Renal cortical epithelial cell (primary cell): ENCODE measurements at regions not wholly inside any gene's neighbourhood (a gene's known extent, or its start where the extent isn't known, plus 50 kb on each side); places are given as distances from the start of the nearest gene placed in this dataset.
"Not testable (repeated sequence)": the region's sequence is repeated elsewhere in the genome, so short reads cannot be mapped to it uniquely, and the experiment has no call there.

Source experiments
- DNase-seq: peaks from one replicate; pipeline ENCODE4 v3.0.0-alpha.2; 2011; ENCODE audit warnings: low read depth

DNA sequence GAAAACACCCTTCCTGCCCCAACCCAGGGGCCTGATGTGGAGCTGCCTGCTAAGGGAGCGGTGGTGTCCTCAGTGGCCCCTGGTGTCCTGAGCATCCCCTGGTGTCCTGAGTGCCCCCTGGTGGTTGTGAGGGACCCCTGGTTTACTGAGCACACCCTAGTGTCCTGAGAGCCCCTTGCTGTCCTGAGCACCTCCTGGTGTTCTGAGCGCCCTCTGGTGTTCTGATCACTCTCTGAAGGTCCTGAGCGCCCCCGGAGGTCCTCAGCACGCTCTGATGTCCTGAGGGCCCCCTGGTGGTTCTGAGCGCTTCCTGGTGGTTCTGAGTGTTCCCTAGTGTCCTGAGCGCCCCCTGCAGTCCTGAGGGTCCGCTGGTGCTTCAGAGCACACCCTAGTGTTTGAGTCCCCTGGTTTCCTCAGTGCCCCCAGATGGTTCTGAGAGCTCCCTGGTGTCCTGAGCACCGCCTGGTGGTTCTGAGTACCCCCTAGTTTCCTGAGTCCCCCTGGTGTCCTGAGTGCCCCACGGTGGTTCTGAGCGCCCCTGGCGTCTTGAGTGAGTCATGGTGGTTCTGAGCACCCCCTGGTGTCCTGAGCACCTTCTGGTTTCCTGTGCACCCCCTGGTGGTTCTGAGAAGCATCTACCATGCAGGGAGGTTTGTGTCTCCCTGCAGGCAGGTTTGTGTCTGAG, 1004.2 kb downstream of the TMEM121 start:
- DNase-seq: no peak

DNA sequence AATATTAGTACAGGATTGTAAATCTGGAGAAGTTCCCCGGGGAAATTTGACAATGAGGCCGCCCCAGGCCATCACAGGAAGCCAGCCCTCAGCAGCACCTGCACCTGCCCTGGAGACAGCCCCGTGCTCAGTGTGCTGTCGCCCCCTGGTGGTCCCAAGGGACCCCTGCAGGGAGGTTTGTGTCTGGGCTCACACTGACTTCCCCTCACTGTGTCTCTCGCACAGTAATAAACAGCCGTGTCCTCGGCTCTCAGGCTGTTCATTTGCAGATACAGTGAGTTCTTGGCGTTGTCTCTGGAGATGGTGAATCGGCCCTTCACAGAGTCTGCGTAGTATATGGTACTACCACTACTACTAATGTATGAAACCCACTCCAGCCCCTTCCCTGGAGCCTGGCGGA, 1011.2 kb downstream of the TMEM121 start:
- not testable (repeated sequence) for DNase-seq

DNA sequence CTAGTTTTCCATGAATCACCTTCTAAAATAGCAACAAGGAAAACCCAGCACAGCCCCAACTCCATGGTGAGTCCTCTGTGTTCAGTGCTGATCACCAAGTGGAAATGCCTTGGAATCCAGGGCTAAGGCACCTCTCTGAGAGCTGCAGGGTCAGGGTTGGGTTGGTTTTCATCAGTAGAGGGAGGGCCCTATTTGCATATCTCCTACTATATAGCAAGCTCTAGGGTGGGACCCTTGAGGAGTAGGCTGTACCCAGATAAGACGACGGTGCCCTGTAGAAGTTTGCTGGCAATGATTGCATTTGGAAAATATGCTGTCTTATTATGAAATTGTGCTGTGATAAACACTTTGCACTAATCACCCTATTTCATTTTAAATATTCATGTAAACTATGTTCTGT, 1011.8 kb downstream of the TMEM121 start:
- no peak for DNase-seq

DNA sequence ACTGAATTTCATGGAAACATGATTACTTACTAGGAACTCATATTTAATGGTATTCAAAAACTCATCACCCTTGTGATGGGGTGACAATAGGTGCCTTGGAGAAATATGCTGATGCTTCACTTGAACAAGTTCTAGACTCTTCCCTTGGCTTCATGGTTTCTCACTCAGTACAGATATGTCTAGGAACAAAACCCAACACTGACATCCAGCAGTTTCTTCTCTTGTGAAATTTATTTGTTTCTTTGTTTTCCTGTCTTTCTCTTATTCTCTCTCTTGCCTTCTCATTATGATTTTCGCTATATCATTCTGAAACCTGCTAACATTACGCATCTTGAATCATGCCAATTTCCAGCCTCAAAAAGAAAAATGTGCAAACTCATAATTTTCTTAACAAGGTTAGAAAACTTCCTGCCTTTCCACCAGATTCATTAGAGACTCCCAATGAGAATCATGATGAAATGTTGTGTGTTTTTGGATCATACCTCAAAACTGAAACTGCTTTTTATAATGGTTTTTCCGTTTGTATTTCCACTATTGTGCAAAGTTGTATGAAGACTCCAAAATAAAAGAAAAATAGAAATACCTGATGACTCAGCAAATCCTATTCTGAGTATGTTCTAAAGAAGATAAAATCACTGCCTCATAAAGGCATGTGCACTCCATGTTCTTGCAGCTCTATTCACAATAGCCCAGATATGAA, 1021.5 kb downstream of the TMEM121 start:
- DNase-seq: no peak

DNA sequence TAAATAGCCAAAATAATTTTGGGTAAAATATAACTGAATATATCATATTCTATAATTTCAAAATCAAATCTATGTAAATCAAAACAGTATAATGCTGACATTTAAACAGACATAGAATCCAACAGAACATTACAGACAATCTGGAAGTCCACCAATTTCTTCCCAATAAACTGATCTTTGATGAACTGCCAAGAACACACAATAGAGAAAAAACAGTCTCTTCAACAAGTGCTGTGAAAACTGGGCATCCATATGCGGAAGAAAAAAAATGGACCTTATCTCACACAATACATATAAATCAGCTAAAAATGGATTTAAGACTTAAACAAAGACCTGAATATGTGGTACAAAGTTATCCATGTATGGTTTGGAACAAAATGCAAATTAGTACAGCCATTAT, 1022.7 kb downstream of the TMEM121 start:
- no peak for DNase-seq

DNA sequence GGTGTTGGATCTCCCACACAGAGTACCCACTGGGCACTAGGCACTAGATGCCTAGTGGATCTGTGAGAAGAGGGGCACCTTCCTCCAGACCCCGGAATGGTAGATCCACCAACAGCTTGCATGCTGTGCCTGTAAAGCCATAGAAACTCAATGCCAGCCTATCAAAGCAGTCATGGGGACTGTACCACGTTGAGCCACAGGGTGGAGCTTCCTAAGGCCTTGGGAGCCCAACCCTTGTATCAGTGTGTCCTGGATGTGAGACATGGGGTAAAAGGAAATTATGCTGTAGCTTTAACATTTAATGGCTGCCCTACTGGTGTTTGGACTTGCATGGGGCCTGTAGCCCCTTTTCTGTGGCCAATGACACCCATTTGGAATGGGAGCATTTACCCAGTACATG, 1024.9 kb downstream of the TMEM121 start:
- DNase-seq: no peak

DNA sequence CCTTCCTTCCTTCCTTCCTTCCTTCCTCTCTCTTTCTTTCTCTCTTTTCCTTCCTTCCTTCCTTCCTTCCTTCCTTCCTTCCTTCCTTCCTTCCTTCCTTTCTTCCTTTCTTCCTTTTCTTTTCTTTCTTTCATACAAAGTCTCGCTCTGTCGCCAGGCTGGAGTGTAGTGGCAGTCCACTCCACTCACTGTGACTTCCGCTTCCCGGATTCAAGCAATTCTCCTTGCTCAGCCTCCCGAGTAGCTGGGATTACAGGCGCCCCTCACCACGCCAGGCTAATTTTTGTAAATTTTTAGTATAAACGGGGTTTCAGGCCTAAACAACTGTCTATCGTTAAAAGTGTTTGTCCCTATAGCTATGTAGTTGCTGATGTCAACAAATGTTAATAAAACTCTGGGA, 1029.8 kb downstream of the TMEM121 start:
- not testable (repeated sequence) for DNase-seq

DNA sequence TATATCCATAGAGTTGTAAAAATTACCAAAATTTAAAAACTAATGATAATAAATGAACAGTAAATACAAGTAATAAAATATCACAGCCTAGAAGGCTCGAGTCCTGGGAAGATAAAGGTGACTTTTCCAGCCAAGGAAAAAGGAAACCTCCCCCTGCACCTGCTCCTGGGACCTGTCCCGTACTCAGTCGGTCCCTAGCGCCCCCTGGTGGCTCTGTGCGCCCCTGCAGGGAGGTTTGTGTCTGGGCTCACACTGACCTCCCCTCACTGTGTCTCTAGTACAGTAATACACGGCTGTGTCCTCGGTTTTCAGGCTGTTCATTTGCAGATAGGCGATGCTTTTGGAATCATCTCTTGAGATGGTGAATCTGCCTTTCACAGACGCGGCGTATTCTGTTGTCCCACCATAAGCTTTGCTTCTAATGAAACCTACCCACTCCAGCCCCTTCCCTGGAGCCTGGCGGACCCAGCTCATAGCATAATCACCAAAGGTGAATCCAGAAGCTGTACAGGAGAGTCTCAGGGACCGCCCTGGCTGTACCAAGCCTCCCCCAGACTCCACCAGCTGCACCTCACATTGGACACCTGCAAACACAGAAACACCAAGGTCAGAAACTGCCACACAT, 1030.4 kb downstream of the TMEM121 start:
- no peak for DNase-seq

DNA sequence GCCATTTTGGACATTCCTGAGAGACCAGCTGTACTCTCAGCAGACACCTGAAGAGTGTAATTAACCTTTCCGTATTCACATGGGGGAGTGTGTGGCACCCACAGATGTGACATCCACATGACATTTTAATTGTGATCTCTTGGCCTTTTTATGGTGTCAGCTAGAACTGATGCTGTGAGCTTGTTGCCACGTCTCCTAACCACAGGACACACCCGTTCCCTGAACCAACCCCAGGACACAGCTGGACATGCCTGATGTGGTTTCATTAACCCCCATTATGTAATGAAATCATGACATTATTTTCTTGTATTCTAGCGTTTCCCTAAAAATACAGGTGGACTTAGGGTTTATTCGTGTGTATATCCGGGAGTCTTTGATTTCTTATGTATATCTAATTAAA, 1036.1 kb downstream of the TMEM121 start:
- no peak for DNase-seq

DNA sequence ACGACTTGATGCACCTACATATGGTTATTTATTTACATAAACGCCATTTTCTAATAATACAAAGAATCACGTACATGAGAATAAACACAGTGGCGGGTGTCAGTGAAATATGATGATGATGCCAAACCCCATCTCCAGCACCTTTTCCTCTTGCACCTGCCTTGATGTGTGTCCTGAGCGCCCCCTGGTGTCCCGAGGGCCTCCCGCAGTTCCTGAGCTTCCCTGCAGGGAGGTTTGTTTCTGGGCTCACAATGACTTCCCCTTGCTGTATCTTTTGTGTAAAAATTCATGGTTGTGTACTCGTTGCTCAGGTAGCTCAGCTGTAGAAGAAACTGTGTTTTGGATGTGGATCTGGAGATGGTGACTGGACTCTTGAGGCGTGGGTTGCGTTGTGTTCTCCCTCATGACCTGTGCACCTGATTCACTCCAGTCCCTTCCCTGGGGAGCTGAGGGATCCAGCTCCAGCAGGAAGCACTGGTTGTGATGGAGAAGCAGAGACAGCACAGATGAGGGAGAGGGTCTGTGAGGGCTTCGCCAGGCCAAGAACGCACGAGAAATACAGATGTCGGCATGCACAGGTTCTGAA, 1037.8 kb downstream of the TMEM121 start:
- DNase-seq: no peak

DNA sequence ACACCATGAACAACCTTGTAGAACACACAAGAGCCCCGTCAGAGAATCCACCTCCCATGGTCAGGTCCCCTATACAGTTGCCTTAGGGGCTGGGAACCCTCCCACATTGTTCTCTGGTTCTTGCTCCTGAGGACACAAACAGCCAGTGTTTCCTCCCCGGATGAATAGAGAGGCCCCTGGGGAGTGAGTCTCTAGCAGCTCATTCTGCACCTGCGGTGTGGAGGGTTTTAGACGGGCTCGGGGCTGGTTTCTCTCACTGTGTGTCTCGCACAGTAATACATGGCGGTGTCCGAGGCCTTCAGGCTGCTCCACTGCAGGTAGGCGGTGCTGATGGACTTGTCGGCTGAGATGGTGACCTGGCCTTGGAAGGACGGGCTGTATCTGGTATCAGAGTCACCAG, 1052.1 kb downstream of the TMEM121 start:
- DNase-seq: no peak

DNA sequence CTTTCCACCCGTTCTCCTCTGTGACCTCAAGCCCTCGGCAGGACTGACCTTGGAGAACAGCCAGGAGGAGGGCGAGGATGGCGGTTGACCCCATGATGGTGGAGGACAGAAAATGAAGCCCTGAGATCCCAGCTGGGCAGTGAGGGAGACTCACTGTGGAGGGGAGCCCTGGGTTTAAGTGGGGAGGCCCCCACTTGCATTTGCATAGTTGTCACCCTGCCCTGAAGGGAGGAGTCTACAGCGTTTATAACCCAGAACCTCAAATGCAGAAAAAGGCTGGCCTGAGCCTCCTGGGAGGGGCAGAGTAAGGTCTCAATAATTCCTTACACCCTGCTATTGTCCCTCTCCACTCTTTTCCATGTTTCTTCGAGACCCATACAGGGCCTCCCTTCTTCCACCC, 1052.7 kb downstream of the TMEM121 start:
- no peak for DNase-seq

DNA sequence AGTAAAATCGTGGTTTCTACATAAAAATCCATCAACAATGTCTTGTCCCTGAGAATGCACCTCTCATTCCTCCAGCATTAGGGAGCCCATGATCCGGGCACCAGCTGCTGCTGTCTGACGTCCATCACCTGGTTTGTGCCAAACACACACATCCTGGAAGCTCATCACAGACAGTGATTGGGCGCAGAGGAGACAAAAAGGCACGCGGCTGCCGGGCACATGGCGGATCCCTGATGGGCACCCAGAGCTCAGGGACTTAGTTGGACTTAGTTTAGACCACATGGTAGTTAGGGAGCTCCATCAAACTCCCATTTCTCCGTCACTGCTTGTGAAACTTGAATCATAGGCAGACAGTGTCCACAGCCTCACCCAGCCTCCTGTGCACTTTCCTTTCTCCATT, 1059.3 kb downstream of the TMEM121 start:
- no peak for DNase-seq

DNA sequence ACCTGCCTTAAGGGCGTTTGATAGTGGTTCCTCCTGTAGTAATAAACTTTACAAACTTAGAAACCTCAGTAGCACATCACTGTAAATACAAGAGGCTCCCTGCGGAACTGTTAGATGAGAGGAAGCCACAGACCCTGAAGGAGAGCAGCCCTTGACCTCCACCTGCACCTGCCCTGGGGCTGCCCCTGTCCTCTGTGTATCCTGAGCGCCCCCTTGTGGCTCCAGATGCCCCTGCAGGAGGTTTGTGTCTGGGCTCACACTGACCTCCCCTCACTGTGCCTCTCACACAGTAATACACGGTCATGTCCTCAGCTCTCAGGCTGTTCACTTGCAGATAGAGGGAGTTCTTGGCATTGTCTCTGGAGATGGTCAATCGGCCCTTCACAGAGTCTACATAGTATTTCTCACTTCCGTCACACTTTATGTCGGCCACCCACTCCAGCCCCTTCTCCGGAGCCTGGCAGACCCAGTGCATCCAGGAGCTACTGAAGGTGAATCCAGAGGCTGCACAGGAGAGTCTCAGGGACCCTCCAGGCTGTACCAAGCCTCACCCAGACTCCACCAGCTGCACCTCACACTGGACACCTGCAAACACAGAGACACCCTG, 1059.8 kb downstream of the TMEM121 start:
- DNase-seq: no peak

DNA sequence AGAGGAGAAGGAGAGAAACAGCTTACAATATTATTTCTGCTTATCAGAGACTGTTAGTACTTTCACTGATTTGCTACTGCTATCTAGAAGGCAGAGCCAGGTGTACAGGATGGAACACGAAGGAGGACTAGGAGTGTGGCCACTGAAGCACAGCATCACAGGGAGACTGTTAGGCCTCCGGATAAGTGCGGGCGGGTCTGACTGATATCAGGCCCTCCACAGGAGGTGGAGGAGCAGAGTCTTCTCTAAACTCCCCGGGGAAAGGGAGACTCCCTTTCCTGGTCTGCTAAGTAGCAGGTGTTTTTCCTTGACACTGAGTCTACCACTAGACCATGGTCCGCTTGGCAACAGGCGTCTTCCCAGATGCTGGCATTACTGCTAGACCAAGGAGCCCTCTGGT, 1065.2 kb downstream of the TMEM121 start:
- DNase-seq: not testable (repeated sequence)

DNA sequence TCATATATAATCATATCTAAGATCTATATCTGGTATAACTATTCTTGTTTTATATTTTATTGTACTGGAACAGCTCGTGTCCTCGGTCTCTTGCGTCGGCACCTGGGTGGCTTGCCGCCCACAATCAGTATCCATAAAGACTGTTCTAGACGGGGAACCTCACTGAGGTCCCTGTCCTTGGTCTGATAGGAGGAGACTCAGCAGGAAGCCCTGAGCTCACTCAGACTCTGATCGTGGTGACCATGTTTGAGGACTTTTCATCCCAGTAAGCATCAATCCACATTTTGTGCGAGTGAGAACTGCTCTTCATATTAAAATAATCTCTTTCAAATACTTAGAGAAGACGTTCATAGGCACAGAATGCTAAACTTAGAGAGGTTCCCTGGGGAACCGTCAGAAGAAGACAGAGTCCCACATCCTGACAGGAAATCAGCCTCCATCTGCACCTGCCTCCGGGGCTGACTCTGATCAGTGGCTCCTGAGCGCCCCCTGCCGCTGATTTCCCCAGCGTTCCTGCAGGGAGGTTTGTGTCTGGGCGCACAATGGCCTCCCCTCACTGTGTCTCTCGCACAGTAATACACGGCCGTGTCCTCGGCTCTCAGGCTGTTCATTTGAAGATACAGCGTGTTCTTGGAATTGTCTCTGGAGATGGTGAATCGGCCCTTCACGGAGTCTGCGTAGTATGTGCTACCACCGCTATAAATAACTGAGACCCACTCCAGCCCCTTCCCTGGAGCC, 1065.9 kb downstream of the TMEM121 start:
- DNase-seq: not testable (repeated sequence)

DNA sequence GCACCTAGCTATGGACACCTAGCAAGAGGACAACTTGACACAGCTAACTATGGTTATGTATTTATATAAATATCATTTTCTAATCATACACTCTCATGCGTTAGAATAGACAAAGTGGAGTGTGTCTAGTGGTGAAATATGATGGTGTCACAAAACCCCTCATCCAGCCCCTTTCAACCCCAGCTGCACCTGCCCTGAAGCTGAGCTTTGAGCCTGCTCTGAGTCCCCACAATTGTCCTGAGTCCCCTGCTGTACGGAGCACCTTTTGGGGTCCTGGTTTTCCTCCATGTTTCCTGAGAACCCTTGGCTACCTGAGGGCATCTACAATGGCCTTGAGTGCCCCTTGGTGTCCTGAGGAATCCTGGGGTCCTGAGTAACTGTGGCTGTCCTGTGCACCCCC, 1072.8 kb downstream of the TMEM121 start:
- DNase-seq: no peak

DNA sequence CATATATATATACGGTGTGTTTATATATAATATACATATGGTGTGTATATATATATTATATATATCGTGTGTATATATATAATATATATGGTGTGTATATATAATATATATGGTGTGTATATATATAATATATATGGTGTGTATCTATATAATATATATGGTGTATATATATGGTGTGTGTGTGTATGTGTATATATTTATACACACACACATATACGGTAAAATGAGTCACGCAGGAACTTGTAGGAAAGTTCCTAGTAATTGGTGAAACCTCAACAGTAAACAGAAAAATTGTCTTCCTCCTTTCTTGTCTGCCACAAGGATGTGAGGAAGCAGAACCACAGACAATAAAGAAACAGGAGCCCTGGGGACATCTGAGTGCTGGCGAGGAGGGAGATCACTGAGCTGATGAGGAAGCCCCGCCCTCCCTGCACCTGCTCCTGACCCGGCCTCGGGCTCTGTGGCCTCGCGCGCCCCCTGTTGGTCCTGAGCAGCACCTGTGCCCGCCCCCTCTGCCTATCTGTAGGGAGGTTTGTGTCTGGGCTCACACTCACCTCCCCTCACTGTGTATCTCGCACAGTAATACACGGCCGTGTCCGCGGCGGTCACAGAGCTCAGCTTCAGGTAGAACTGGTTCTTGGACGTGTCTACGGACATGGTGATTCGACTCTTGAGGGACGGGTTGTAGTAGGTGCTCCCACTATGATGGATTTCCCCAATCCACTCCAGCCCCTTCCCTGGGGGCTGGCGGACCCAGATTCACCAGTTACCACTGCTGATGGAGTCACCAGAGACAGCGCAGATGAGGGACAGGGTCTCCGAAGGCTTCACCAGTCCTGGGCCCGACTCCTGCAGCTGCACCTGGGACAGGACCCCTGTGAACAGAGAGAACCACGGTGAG, 1079.4 kb downstream of the TMEM121 start:
- no peak for DNase-seq

DNA sequence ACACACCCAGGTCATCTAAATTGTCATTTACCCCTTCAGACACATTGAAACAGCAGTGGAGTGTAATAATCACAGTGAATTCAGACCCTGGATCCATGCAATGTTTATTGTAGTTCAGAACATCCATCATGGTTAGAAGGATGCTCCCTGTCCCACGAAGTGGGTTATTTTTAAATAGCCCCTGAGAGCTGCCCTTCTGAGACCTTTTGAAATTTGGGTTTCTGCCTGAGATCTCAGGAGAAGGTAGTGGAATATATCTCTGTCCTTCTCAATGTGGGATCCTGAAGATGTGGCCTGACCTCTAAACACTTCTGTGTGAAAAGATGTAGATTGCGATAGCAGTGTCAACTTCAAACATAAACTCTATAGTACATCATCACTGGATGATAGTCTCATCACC, 1080.6 kb downstream of the TMEM121 start:
- no peak for DNase-seq

DNA sequence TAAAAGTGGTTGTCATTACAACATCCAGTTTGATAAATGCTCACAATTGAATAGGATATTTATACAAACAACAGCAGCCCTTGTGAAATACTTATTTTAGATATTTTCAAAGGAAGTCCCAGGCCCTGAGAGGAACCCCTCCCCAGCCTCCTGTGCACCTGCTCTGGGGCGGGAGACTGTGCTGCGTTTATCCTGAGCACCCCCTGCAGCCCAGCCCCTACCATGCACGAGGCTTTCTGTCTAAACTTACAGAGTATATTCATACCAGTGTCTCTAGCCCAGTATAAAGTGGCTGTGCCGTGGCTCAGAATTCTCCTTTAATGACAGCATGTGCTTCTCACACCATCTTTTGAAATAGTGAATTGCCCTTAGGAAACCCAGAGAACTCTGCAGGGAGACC, 1084.3 kb downstream of the TMEM121 start:
- DNase-seq: no peak

DNA sequence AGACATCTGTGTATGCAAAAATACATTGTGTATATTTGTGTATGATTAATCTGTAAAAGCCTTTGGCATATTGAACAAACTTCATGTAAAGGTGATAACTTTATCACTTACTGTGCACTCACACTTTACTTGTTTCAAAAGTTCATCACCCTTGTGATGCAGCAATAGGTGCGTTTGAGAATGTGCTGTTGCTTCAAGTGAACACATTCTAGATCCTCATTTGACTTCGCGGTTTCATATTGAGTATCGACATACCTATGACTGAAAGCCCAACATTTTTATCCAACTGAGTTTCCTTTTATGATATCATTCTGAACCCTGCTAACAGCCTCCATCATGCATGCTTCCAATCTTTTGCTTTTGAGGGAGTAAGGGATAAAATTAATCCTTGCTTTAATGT, 1086.9 kb downstream of the TMEM121 start:
- DNase-seq: no peak
